ENCODE measurements at regions not wholly inside any gene's neighbourhood (a gene's known extent, or its start where the extent isn't known, plus 50 kb on each side); places are given as distances from the start of the nearest gene placed in this dataset.

- TF ChIP-seq BACH2 (CRISPR knock-in tag; IDR thresholded peaks at IDR 0.05; ENCODE audit: borderline replicate concordance), result no peak
- ATAC-seq, result no peak
These were observed 94.3 kb downstream of the TNFAIP2 start for GRCh38 chr14:103217538-103217937.

- ATAC-seq, result no peak
- TF ChIP-seq ZC3H10 (CRISPR knock-in tag; IDR thresholded peaks at IDR 0.05), result no peak
- TF ChIP-seq GLIS3 (CRISPR knock-in tag; IDR thresholded peaks at IDR 0.05), result no peak
- no peak for TF ChIP-seq OSR1 (CRISPR knock-in tag; IDR thresholded peaks at IDR 0.05)
- no peak for TF ChIP-seq ZNF8 (CRISPR knock-in tag; IDR thresholded peaks at IDR 0.05)
- TF ChIP-seq ISL1 (CRISPR knock-in tag; IDR thresholded peaks at IDR 0.05), result no peak
- no peak for TF ChIP-seq RARB (CRISPR knock-in tag; IDR thresholded peaks at IDR 0.05)
- no peak for TF ChIP-seq TSHZ2 (CRISPR knock-in tag; IDR thresholded peaks at IDR 0.05)
- TF ChIP-seq TOX (CRISPR knock-in tag; IDR thresholded peaks at IDR 0.05; ENCODE audit: borderline replicate concordance), result no peak
- TF ChIP-seq PATZ1 (CRISPR knock-in tag; IDR thresholded peaks at IDR 0.05; ENCODE audit: borderline replicate concordance), result no peak
- no peak for TF ChIP-seq PPARA (CRISPR knock-in tag; IDR thresholded peaks at IDR 0.05; ENCODE audit: borderline replicate concordance)
- no peak for TF ChIP-seq ZFP3 (CRISPR knock-in tag; IDR thresholded peaks at IDR 0.05)
- no peak for TF ChIP-seq SNAI2 (CRISPR knock-in tag; IDR thresholded peaks at IDR 0.05)
- TF ChIP-seq ZNF565 (CRISPR knock-in tag; conservative IDR thresholded peaks at IDR 0.05; ENCODE audit: low read depth), result no peak
- no peak for TF ChIP-seq TCF4 (CRISPR knock-in tag; IDR thresholded peaks at IDR 0.05; ENCODE audit: borderline replicate concordance)
- no peak for TF ChIP-seq CSDC2 (CRISPR knock-in tag; IDR thresholded peaks at IDR 0.05)
- no peak for TF ChIP-seq CREB5 (CRISPR knock-in tag; IDR thresholded peaks at IDR 0.05; ENCODE audit: low read depth)
- no peak for TF ChIP-seq BACH2 (CRISPR knock-in tag; IDR thresholded peaks at IDR 0.05; ENCODE audit: borderline replicate concordance)
- TF ChIP-seq POU6F1 (CRISPR knock-in tag; IDR thresholded peaks at IDR 0.05; ENCODE audit: borderline replicate concordance, low read depth), result no peak
- no peak for TF ChIP-seq ESRRG (CRISPR knock-in tag; IDR thresholded peaks at IDR 0.05)
- no peak for TF ChIP-seq ZNF70 (CRISPR knock-in tag; IDR thresholded peaks at IDR 0.05)
These were observed 97.1 kb downstream of the TNFAIP2 start for GRCh38 chr14:103220134-103220981.

- ATAC-seq, result no peak
- TF ChIP-seq SNAI2 (CRISPR knock-in tag; IDR thresholded peaks at IDR 0.05) (no peak), CSDC2 (CRISPR knock-in tag; IDR thresholded peaks at IDR 0.05) (no peak), PATZ1 (CRISPR knock-in tag; IDR thresholded peaks at IDR 0.05; ENCODE audit: borderline replicate concordance) (no peak), ISL1 (CRISPR knock-in tag; IDR thresholded peaks at IDR 0.05) (no peak), ZFP3 (CRISPR knock-in tag; IDR thresholded peaks at IDR 0.05) (no peak), OSR1 (CRISPR knock-in tag; IDR thresholded peaks at IDR 0.05) (no peak), ZC3H10 (CRISPR knock-in tag; IDR thresholded peaks at IDR 0.05) (no peak), POU6F1 (CRISPR knock-in tag; IDR thresholded peaks at IDR 0.05; ENCODE audit: borderline replicate concordance, low read depth) (no peak), CREB5 (CRISPR knock-in tag; IDR thresholded peaks at IDR 0.05; ENCODE audit: low read depth) (no peak), BACH2 (CRISPR knock-in tag; IDR thresholded peaks at IDR 0.05; ENCODE audit: borderline replicate concordance) (no peak), ZFP30 (CRISPR knock-in tag; IDR thresholded peaks at IDR 0.05) (no peak), GLIS3 (CRISPR knock-in tag; IDR thresholded peaks at IDR 0.05) (no peak)
These were observed 97.9 kb downstream of the TNFAIP2 start for GRCh38 chr14:103220982-103221641.
